ENCODE measurements at regions not wholly inside any gene's neighbourhood (a gene's known extent, or its start where the extent isn't known, plus 50 kb on each side); places are given as distances from the start of the nearest gene placed in this dataset.

DNA sequence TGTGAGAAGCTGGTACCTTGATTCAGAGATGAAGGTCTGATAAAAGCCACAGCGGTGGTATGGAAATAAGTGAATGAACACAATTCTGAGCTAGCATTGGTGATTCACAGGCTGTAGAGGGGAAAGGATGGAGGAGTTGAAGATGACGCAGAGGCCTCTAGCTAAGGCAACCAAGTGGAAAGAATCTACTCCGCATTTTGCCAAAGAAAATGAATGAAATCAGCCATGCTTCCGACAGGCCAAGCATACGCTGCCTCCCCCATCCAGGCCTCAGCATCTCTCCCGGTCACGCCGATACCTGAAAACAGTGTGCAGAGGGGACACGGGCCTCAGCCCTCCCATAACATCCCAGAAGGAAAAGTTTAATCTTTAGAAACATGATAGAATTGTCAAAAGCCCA lies 124.3 kb upstream of the UNC5B start:
- no peak overlapping the region for H3K9ac ChIP-seq (ENCODE audit: insufficient read depth in 1 of 2, low read depth in 2 of 2, low read length in 2 of 2)
- no peaks in the 10 kb centered on the region for H3K9me1 ChIP-seq (ENCODE audit: control insufficient read depth, insufficient read depth, low read length)
- in situ Hi-C loops (cut with MboI) (no loop called here), intact Hi-C loops (cut with micrococcal nuclease) (no loop called here)
- no peaks in the 10 kb centered on the region for H3K36me3 ChIP-seq (ENCODE audit: control insufficient read depth, insufficient read depth, low read length)
- DNase-seq (ENCODE audit: extremely low read depth in 1 of 4, low spot score in 3 of 4) = no peak
- H3K79me2 ChIP-seq (ENCODE audit: control insufficient read depth, insufficient read depth, low read length) = no peaks in the 10 kb centered on the region
- H4K20me1 ChIP-seq (replicated peaks; ENCODE audit: control insufficient read depth, insufficient read depth, low read length) = 0 out of 2 replicates have a peak, but pooled peaks cover 8% of the 10 kb centered on the region
- FAIRE-seq = no peak
- POLR2A ChIA-PET = interaction anchor here (1.3 kb wide), 1 partner anchor 13 kb away, joined by 3 read pairs; no protein-coding TSS in a partner anchor
- WGBS (ENCODE audit: insufficient coverage, low coverage, missing lambda C conversion rate) = 6% methylated on average over 9 of the region's 9 CpGs
- peaks cover 13 to 58% of the 10 kb centered on the region in 2 experiments; a peak in 4 of 5 replicates for H3K27me3 ChIP-seq (ENCODE audit: control insufficient read depth in 2 of 2, insufficient read depth in 2 of 2, low read length in 2 of 2)
- no TSS peak for BruUV-seq (replicated peaks)
- H3K4me1 ChIP-seq (replicated peaks in 1 of 2; ENCODE audit: control insufficient read depth in 2 of 2, insufficient read depth in 2 of 2, low read length in 2 of 2) = no peaks in the 10 kb centered on the region
- H3K4me2 ChIP-seq (ENCODE audit: insufficient read depth, low read length) = no peak overlapping the region
- no peak overlapping the region for H3K27ac ChIP-seq (ENCODE audit: extremely low read depth, low read depth, low read length)
- CTCF ChIA-PET (ENCODE audit: low intra/inter-chr PET ratio) = no interaction called here
- no peak overlapping the region for H3K4me3 ChIP-seq
- ATAC-seq = no peak
- H2AFZ ChIP-seq (ENCODE audit: low read depth, low read length) = no peak overlapping the region
- no peaks in the 10 kb centered on the region for H3K9me3 ChIP-seq (replicated peaks; ENCODE audit: control insufficient read depth, insufficient read depth, low read depth, low read length)
- no peak for TF ChIP-seq ZNF609 (CRISPR knock-in tag; IDR thresholded peaks at IDR 0.05; ENCODE audit: borderline replicate concordance)
- TF ChIP-seq MAFG (tag; conservative IDR thresholded peaks at IDR 0.05) = no peak
- TF ChIP-seq, protein P1, sequence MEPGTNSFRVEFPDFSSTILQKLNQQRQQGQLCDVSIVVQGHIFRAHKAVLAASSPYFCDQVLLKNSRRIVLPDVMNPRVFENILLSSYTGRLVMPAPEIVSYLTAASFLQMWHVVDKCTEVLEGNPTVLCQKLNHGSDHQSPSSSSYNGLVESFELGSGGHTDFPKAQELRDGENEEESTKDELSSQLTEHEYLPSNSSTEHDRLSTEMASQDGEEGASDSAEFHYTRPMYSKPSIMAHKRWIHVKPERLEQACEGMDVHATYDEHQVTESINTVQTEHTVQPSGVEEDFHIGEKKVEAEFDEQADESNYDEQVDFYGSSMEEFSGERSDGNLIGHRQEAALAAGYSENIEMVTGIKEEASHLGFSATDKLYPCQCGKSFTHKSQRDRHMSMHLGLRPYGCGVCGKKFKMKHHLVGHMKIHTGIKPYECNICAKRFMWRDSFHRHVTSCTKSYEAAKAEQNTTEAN (CRISPR knock-in tag; IDR thresholded peaks at IDR 0.05) = no peak
- no peak for TF ChIP-seq CCNT2 (IDR thresholded peaks at IDR 0.05; ENCODE audit: borderline replicate concordance, extremely low read depth, insufficient read length, low read depth, low read length)
- no peak for TF ChIP-seq NFATC3 (IDR thresholded peaks at IDR 0.05)
- TF ChIP-seq BRCA1 (IDR thresholded peaks at IDR 0.05) = no peak
- no peak for TF ChIP-seq BRCA1 (CRISPR knock-in tag; IDR thresholded peaks at IDR 0.05)
- no peak for TF ChIP-seq MECOM (CRISPR knock-in tag; IDR thresholded peaks at IDR 0.05)
- TF ChIP-seq ZNF140 (CRISPR knock-in tag; IDR thresholded peaks at IDR 0.05) = no peak
- TF ChIP-seq ZFX (CRISPR knock-in tag; IDR thresholded peaks at IDR 0.05) = no peak
- no peak for TF ChIP-seq WHSC1 (IDR thresholded peaks at IDR 0.05; ENCODE audit: low read length)
- no peak for TF ChIP-seq MEF2D (tag; conservative IDR thresholded peaks at IDR 0.05; ENCODE audit: low read depth)
- TF ChIP-seq GABPA (tag; conservative IDR thresholded peaks at IDR 0.05; ENCODE audit: low read depth) = no peak
- TF ChIP-seq ZNF12 (CRISPR knock-in tag; IDR thresholded peaks at IDR 0.05) = no peak
- TF ChIP-seq ZNF639 (CRISPR knock-in tag; conservative IDR thresholded peaks at IDR 0.05 in 1 of 2, IDR thresholded peaks at IDR 0.05 in 1 of 2) = no peak

Data from K562 (cell line).